GM23338 (cell line): ENCODE measurements at regions not wholly inside any gene's neighbourhood (a gene's known extent, or its start where the extent isn't known, plus 50 kb on each side); places are given as distances from the start of the nearest gene placed in this dataset.

Experiments
- ATAC-seq: fragments of 200-7000 bp; cut with Tn5 transposase; 3 replicates; pipeline ENCODE4 v1.9.1; 2020
- DNase-seq: peaks from one replicate; pipeline ENCODE4 v3.0.0-alpha.2; 2015; ENCODE audit warnings: low spot score
- H2AFZ ChIP-seq: fragments of 200-600 bp; sonication (generic); 2 replicates; pipeline ENCODE4 v1.8.0; 2016; ENCODE audit warnings: antibody characterized with exemption, mild to moderate bottlenecking, moderate library complexity
- H3F3A ChIP-seq: fragments of 200-600 bp; sonication (generic); replicated peaks from 2 replicates; pipeline ENCODE4 v1.8.0; 2017; ENCODE audit warnings: antibody characterized with exemption, mixed run types, low read depth
- H3K27ac ChIP-seq: fragments of 200-600 bp; sonication (generic); 2 replicates; pipeline ENCODE4 v1.6.1; 2016; ENCODE audit warnings: low read depth
- H3K27me3 ChIP-seq: fragments of 200-600 bp; sonication (generic); 2 replicates; pipeline ENCODE4 v1.8.0; 2016; ENCODE audit warnings: mild to moderate bottlenecking, mixed run types, moderate library complexity; ENCODE audit not compliant: insufficient read depth
- H3K36me3 ChIP-seq: fragments of 200-600 bp; sonication (generic); 2 replicates; pipeline ENCODE4 v1.8.0; 2016; ENCODE audit warnings: mild to moderate bottlenecking; ENCODE audit not compliant: insufficient read depth
- H3K4me1 ChIP-seq: fragments of 200-600 bp; sonication (generic); 2 replicates; pipeline ENCODE4 v1.8.0; 2016; ENCODE audit warnings: mild to moderate bottlenecking, moderate library complexity; ENCODE audit not compliant: insufficient read depth
- H3K4me2 ChIP-seq: fragments of 200-600 bp; sonication (generic); 2 replicates; pipeline ENCODE4 v1.7.1; 2017; ENCODE audit warnings: mixed run types
- H3K4me3 ChIP-seq: fragments of 200-600 bp; sonication (generic); 2 replicates; pipeline ENCODE4 v1.6.1; 2016; ENCODE audit warnings: mixed run types
- H3K79me2 ChIP-seq: fragments of 200-600 bp; sonication (generic); replicated peaks from 2 replicates; pipeline ENCODE4 v1.8.0; 2017; ENCODE audit warnings: mild to moderate bottlenecking; ENCODE audit not compliant: insufficient read depth
- H3K9me2 ChIP-seq: fragments of 200-600 bp; sonication (generic); 2 replicates; pipeline ENCODE4 v1.8.0; 2017; ENCODE audit not compliant: insufficient read depth
- H4K20me1 ChIP-seq: fragments of 200-600 bp; sonication (generic); replicated peaks from 2 replicates; pipeline ENCODE4 v1.8.0; 2017; ENCODE audit warnings: mild to moderate bottlenecking; ENCODE audit not compliant: insufficient read depth
- H3K27ac Mint-ChIP-seq: 2 replicates; pipeline ENCODE4 v1.8.0; 2020; ENCODE audit warnings: inconsistent platforms, mild to moderate bottlenecking, moderate library complexity, mixed read lengths
- H3K27me3 Mint-ChIP-seq: 3 replicates; pipeline ENCODE4 v1.8.0; 2022; ENCODE audit warnings: low read depth, mild to moderate bottlenecking, moderate library complexity, mixed read lengths, inconsistent platforms; ENCODE audit not compliant: insufficient read depth, poor library complexity
- H3K36me3 Mint-ChIP-seq: 3 replicates; pipeline ENCODE4 v1.8.0; 2021; ENCODE audit warnings: low read depth, mild to moderate bottlenecking, inconsistent platforms, moderate library complexity, mixed read lengths
- H3K4me1 Mint-ChIP-seq: 3 replicates; pipeline ENCODE4 v1.8.0; 2020; ENCODE audit warnings: mild to moderate bottlenecking, inconsistent platforms, mixed read lengths
- H3K4me3 Mint-ChIP-seq: 3 replicates; pipeline ENCODE4 v1.8.0; 2021; ENCODE audit warnings: moderate library complexity, mild to moderate bottlenecking, inconsistent platforms, mixed read lengths
- H3K9me3 Mint-ChIP-seq: 3 replicates; pipeline ENCODE4 v1.8.0; 2020; ENCODE audit warnings: moderate library complexity, mild to moderate bottlenecking, inconsistent platforms, mixed read lengths
- CREB1 ChIP-seq: fragments of 250-450 bp; sonication (Bioruptor Pico); IDR thresholded peaks from 2 replicates; pipeline ENCODE4 v1.5.0; 2020; ENCODE audit warnings: low read depth, mild to moderate bottlenecking, moderate library complexity
- POLR2AphosphoS5 ChIP-seq: IDR thresholded peaks from 2 replicates; pipeline ENCODE4 v1.6.1; 2016; ENCODE audit warnings: antibody characterized with exemption, low read depth
- TF ChIP-seq, protein P1 (sequence below): fragments of 250-450 bp; sonication (Bioruptor Pico); IDR thresholded peaks from 2 replicates; pipeline ENCODE4 v1.5.0; 2020; ENCODE audit warnings: mild to moderate bottlenecking, moderate library complexity
- TF ChIP-seq, protein P2 (sequence below), 2 experiments: fragments of 200-600 bp in 1 of 2; sonication (generic) in 1 of 2; conservative IDR thresholded peaks; 2 replicates each; pipeline versions ENCODE4 v1.5.1 to v1.6.1; 2016 to 2017; ENCODE audit warnings: antibody characterized with exemption in 2 of 2, low read depth in 2 of 2, mild to moderate bottlenecking in 2 of 2, moderate library complexity in 1 of 2
- TF ChIP-seq, protein P3 (sequence below): IDR thresholded peaks from 2 replicates; pipeline ENCODE4 v1.6.1; 2016; ENCODE audit warnings: antibody characterized with exemption

DNA sequence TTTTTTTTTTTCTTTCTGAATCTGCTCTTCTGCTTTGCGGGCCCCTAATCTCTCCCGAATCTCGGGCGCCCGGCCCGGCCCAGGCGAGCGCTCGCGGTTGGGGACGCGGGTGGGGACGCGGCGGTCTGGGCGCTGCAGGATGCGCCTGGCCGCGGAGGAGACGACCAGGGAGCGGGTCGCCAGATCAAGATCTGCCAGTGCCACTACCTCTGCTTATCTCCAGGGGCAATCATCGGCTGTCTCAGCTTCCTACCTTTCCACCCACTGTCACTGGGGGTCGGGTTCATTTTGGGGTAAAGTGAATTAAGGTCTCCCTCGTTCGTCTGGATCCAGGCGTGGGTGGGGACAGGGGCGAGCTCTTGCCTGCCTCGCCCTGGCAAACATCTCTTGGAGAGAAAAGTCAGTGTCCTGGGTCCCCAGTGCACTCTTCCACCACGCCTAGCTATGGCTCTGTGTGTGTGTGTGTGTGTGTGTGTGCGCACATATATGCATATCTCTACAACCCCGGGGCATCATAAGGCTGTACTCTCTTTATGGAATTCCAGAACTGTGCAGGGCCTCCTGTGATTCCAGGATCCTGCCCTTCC lies 422.3 kb downstream of the VRK1 start (continued):
- TF ChIP-seq, protein P1, sequence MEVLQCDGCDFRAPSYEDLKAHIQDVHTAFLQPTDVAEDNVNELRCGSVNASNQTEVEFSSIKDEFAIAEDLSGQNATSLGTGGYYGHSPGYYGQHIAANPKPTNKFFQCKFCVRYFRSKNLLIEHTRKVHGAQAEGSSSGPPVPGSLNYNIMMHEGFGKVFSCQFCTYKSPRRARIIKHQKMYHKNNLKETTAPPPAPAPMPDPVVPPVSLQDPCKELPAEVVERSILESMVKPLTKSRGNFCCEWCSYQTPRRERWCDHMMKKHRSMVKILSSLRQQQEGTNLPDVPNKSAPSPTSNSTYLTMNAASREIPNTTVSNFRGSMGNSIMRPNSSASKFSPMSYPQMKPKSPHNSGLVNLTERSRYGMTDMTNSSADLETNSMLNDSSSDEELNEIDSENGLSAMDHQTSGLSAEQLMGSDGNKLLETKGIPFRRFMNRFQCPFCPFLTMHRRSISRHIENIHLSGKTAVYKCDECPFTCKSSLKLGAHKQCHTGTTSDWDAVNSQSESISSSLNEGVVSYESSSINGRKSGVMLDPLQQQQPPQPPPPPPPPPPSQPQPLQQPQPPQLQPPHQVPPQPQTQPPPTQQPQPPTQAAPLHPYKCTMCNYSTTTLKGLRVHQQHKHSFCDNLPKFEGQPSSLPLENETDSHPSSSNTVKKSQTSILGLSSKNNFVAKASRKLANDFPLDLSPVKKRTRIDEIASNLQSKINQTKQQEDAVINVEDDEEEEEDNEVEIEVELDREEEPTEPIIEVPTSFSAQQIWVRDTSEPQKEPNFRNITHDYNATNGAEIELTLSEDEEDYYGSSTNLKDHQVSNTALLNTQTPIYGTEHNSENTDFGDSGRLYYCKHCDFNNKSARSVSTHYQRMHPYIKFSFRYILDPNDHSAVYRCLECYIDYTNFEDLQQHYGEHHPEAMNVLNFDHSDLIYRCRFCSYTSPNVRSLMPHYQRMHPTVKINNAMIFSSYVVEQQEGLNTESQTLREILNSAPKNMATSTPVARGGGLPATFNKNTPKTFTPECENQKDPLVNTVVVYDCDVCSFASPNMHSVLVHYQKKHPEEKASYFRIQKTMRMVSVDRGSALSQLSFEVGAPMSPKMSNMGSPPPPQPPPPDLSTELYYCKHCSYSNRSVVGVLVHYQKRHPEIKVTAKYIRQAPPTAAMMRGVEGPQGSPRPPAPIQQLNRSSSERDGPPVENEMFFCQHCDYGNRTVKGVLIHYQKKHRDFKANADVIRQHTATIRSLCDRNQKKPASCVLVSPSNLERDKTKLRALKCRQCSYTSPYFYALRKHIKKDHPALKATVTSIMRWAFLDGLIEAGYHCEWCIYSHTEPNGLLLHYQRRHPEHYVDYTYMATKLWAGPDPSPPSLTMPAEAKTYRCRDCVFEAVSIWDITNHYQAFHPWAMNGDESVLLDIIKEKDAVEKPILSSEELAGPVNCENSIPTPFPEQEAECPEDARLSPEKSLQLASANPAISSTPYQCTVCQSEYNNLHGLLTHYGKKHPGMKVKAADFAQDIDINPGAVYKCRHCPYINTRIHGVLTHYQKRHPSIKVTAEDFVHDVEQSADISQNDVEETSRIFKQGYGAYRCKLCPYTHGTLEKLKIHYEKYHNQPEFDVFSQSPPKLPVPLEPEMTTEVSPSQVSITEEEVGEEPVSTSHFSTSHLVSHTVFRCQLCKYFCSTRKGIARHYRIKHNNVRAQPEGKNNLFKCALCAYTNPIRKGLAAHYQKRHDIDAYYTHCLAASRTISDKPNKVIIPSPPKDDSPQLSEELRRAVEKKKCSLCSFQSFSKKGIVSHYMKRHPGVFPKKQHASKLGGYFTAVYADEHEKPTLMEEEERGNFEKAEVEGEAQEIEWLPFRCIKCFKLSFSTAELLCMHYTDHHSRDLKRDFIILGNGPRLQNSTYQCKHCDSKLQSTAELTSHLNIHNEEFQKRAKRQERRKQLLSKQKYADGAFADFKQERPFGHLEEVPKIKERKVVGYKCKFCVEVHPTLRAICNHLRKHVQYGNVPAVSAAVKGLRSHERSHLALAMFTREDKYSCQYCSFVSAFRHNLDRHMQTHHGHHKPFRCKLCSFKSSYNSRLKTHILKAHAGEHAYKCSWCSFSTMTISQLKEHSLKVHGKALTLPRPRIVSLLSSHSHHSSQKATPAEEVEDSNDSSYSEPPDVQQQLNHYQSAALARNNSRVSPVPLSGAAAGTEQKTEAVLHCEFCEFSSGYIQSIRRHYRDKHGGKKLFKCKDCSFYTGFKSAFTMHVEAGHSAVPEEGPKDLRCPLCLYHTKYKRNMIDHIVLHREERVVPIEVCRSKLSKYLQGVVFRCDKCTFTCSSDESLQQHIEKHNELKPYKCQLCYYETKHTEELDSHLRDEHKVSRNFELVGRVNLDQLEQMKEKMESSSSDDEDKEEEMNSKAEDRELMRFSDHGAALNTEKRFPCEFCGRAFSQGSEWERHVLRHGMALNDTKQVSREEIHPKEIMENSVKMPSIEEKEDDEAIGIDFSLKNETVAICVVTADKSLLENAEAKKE: no peak
- TF ChIP-seq POLR2AphosphoS5: no peak

DNA sequence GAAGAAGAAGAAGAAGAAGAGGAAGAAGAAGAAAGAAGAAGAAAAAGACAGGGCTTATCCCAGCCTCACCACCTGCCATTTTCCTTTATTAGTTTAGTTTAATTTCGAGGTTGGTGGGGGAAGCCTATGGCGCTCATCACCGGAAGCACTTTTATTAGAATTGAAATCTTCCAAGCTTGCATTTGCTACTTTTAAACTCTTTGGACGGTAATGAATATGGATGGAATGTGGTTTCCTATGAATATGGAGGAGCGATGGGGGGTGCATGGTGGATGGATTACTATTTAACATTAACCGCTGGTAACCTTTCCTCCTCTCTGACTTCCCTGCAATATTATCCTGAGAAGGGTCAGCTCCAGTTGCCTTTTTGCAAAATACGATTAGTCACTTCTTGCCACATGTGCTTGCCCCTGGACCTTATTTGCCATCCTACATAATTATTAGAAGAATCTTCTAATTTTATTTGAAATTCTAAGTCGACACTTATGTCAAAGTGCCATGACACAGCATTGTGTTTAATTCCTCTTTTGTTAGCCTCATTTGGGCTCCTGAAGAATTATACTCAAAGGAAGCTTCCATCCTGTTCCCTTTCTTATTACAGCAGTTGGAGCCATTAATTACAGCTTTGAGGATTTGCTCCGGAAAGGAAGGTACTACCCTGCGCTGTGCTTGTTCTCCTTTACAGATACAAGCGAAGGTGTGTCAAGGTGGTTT lies 424.5 kb downstream of the VRK1 start:
- Mint-ChIP-seq H3K27me3 (peaks cover 7% of the 10 kb centered on the region), H3K9me3 (no peaks in the 10 kb centered on the region)
- TF ChIP-seq, protein P2, sequence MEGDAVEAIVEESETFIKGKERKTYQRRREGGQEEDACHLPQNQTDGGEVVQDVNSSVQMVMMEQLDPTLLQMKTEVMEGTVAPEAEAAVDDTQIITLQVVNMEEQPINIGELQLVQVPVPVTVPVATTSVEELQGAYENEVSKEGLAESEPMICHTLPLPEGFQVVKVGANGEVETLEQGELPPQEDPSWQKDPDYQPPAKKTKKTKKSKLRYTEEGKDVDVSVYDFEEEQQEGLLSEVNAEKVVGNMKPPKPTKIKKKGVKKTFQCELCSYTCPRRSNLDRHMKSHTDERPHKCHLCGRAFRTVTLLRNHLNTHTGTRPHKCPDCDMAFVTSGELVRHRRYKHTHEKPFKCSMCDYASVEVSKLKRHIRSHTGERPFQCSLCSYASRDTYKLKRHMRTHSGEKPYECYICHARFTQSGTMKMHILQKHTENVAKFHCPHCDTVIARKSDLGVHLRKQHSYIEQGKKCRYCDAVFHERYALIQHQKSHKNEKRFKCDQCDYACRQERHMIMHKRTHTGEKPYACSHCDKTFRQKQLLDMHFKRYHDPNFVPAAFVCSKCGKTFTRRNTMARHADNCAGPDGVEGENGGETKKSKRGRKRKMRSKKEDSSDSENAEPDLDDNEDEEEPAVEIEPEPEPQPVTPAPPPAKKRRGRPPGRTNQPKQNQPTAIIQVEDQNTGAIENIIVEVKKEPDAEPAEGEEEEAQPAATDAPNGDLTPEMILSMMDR (conservative IDR thresholded peaks at IDR 0.05; ENCODE audit: low read depth in 2 of 2): no peak
- TF ChIP-seq, protein P1: no peak
- TF ChIP-seq CREB1 (CRISPR knock-in tag): no peak
- TF ChIP-seq, protein P3, sequence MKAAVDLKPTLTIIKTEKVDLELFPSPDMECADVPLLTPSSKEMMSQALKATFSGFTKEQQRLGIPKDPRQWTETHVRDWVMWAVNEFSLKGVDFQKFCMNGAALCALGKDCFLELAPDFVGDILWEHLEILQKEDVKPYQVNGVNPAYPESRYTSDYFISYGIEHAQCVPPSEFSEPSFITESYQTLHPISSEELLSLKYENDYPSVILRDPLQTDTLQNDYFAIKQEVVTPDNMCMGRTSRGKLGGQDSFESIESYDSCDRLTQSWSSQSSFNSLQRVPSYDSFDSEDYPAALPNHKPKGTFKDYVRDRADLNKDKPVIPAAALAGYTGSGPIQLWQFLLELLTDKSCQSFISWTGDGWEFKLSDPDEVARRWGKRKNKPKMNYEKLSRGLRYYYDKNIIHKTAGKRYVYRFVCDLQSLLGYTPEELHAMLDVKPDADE: no peak

More for the DNA sequence above, 424.5 kb downstream of the VRK1 start:
- H3K4me2 ChIP-seq: no peak overlapping the region
- no peaks in the 10 kb centered on the region for H3K79me2 ChIP-seq
- H3K36me3 ChIP-seq: no peaks in the 10 kb centered on the region
- Mint-ChIP-seq H3K27ac (no peak overlapping the region), H3K36me3 (no peaks in the 10 kb centered on the region), H3K4me3 (no peak overlapping the region), H3K4me1 (peaks cover 43% of the 10 kb centered on the region)
- ATAC-seq (no peak), DNase-seq (no peak)
- H3F3A ChIP-seq: no peaks in the 10 kb centered on the region
- peaks cover 12% of the 10 kb centered on the region for H3K27me3 ChIP-seq
- H3K27ac ChIP-seq: no peak overlapping the region
- H3K4me3 ChIP-seq: no peak overlapping the region
- H3K4me1 ChIP-seq: peaks cover 21% of the 10 kb centered on the region
- H3K9me2 ChIP-seq: no peaks in the 10 kb centered on the region
- H2AFZ ChIP-seq: no peak overlapping the region
- no peaks in the 10 kb centered on the region for H4K20me1 ChIP-seq
